Progenitor cell of endocrine pancreas (in vitro differentiated cells): ENCODE measurements at regions not wholly inside any gene's neighbourhood (a gene's known extent, or its start where the extent isn't known, plus 50 kb on each side); places are given as distances from the start of the nearest gene placed in this dataset.

Source experiments
- DNase-seq: peaks from one replicate; pipeline ENCODE4 v3.0.0; 2021; ENCODE audit warnings: low spot score; ENCODE audit not compliant: unreplicated experiment
- H3K27ac Mint-ChIP-seq: 2 replicates; pipeline ENCODE4 v1.8.0; 2021; ENCODE audit warnings: mild to moderate bottlenecking, moderate library complexity, mixed read lengths
- H3K27me3 Mint-ChIP-seq: 2 replicates; pipeline ENCODE4 v1.8.0; 2021; ENCODE audit warnings: mixed read lengths
- H3K36me3 Mint-ChIP-seq: 2 replicates; pipeline ENCODE4 v1.8.0; 2022; ENCODE audit warnings: mixed read lengths; ENCODE audit not compliant: insufficient read depth
- H3K4me1 Mint-ChIP-seq: 2 replicates; pipeline ENCODE4 v1.8.0; 2021; ENCODE audit warnings: low read depth, mixed read lengths
- H3K4me3 Mint-ChIP-seq: 2 replicates; pipeline ENCODE4 v1.8.0; 2021; ENCODE audit warnings: low read depth, mild to moderate bottlenecking, moderate library complexity, mixed read lengths
- H3K9me3 Mint-ChIP-seq: 2 replicates; pipeline ENCODE4 v1.8.0; 2021; ENCODE audit warnings: low read depth, mixed read lengths
- CTCF ChIP-seq: fragments of 200-600 bp; sonication (generic); IDR thresholded peaks from one replicate; pipeline ENCODE4 v1.5.0; 2021; ENCODE audit warnings: antibody characterized with exemption, mild to moderate bottlenecking; ENCODE audit not compliant: unreplicated experiment

- Mint-ChIP-seq H3K27me3 (peaks cover 22% of the 10 kb centered on the region), H3K4me3 (no peak overlapping the region), H3K4me1 (peaks cover 1% of the 10 kb centered on the region), H3K27ac (no peak overlapping the region), H3K9me3 (no peaks in the 10 kb centered on the region), H3K36me3 (no peaks in the 10 kb centered on the region)
- DNase-seq: no peak
- TF ChIP-seq CTCF: no peak
Observed at GRCh38 chr17:77548967-77549366, 408.2 kb downstream of the SEC14L1 start.

- H3K27me3 Mint-ChIP-seq: peaks cover 13% of the 10 kb centered on the region
- no peak overlapping the region for H3K27ac Mint-ChIP-seq
- peaks cover 1% of the 10 kb centered on the region for H3K4me1 Mint-ChIP-seq
- no peaks in the 10 kb centered on the region for H3K9me3 Mint-ChIP-seq
- no peak for TF ChIP-seq CTCF
- no peaks in the 10 kb centered on the region for H3K36me3 Mint-ChIP-seq
- no peak overlapping the region for H3K4me3 Mint-ChIP-seq
- DNase-seq: no peak
Observed at GRCh38 chr17:77549726-77550366, 408.7 kb upstream of the TNRC6C start.

- Mint-ChIP-seq H3K4me3 (no peak overlapping the region), H3K27ac (no peak overlapping the region), H3K27me3 (peaks cover 23% of the 10 kb centered on the region), H3K4me1 (peaks cover 1% of the 10 kb centered on the region), H3K9me3 (no peaks in the 10 kb centered on the region), H3K36me3 (no peaks in the 10 kb centered on the region)
- no peak for DNase-seq
- no peak for TF ChIP-seq CTCF
Observed at GRCh38 chr17:77553459-77554066, 404.9 kb upstream of the TNRC6C start.

- H3K4me3 Mint-ChIP-seq: no peak overlapping the region
- TF ChIP-seq CTCF: no peak
- H3K9me3 Mint-ChIP-seq: no peaks in the 10 kb centered on the region
- DNase-seq: no peak
- no peak overlapping the region for H3K27ac Mint-ChIP-seq
- peaks cover 30% of the 10 kb centered on the region for H3K27me3 Mint-ChIP-seq
- H3K4me1 Mint-ChIP-seq: no peaks in the 10 kb centered on the region
- no peaks in the 10 kb centered on the region for H3K36me3 Mint-ChIP-seq
Observed at GRCh38 chr17:77555121-77555591, 403.3 kb upstream of the TNRC6C start.

GRCh38 chr17:77555741-77556291 lies 402.7 kb upstream of the TNRC6C start:
- Mint-ChIP-seq H3K36me3 (no peaks in the 10 kb centered on the region), H3K9me3 (no peaks in the 10 kb centered on the region), H3K4me1 (peaks cover 4% of the 10 kb centered on the region), H3K27me3 (peaks cover 36% of the 10 kb centered on the region), H3K4me3 (no peak overlapping the region), H3K27ac (no peak overlapping the region)
- TF ChIP-seq CTCF: no peak
- DNase-seq: no peak
